HFFc6 (cell line): ENCODE measurements at regions not wholly inside any gene's neighbourhood (a gene's known extent, or its start where the extent isn't known, plus 50 kb on each side); places are given as distances from the start of the nearest gene placed in this dataset.
"Not testable (repeated sequence)": the region's sequence is repeated elsewhere in the genome, so short reads cannot be mapped to it uniquely, and the experiment has no call there.

Experiments used
- DNase-seq: peaks from one replicate; pipeline ENCODE4 v3.0.0-alpha.2; 2018
- H3K27ac Mint-ChIP-seq: 2 replicates; pipeline ENCODE4 v1.8.0; 2020; ENCODE audit warnings: mild to moderate bottlenecking, mixed read lengths
- H3K27me3 Mint-ChIP-seq: 2 replicates; pipeline ENCODE4 v1.8.0; 2021; ENCODE audit warnings: mild to moderate bottlenecking, moderate library complexity, mixed read lengths; ENCODE audit not compliant: insufficient read depth
- H3K36me3 Mint-ChIP-seq: 2 replicates; pipeline ENCODE4 v1.8.0; 2021; ENCODE audit warnings: low read depth, mixed read lengths
- H3K4me1 Mint-ChIP-seq: 2 replicates; pipeline ENCODE4 v1.8.0; 2020; ENCODE audit warnings: low read depth, mixed read lengths
- H3K4me3 Mint-ChIP-seq: 2 replicates; pipeline ENCODE4 v1.8.0; 2020; ENCODE audit warnings: mild to moderate bottlenecking, moderate library complexity, mixed read lengths
- H3K9me3 Mint-ChIP-seq: 2 replicates; pipeline ENCODE4 v1.8.0; 2020; ENCODE audit warnings: mild to moderate bottlenecking, mixed read lengths
- TF ChIP-seq, protein P1 (sequence below): fragments of 200-600 bp; sonication (generic); IDR thresholded peaks from 2 replicates; pipeline ENCODE4 v1.5.0; 2021; ENCODE audit warnings: antibody characterized with exemption, mild to moderate bottlenecking

DNA sequence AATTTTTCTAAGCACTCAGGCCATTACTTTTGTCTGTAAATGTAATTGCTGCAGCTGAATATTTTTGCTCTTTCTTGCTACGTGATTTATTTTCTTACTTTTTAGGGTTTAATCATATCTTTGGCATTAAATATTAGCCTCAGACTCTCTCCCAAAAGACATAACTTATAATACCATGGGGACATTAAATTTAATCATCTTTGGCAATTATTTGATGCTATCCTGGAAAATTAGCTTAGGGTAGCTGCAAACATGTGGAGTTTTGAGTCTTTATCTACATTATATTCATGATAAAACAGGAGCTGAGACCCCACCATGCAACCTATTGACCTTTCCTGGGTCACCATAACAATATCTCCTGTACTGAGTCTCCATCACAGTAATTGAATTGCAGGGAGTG lies 59.1 kb upstream of the EDAR start:
- no peak for DNase-seq
- Mint-ChIP-seq H3K9me3 (no peaks in the 10 kb centered on the region), H3K27me3 (peaks cover 49% of the 10 kb centered on the region), H3K4me3 (no peak overlapping the region), H3K4me1 (no peaks in the 10 kb centered on the region), H3K36me3 (no peaks in the 10 kb centered on the region), H3K27ac (no peak overlapping the region)
- TF ChIP-seq, protein P1, sequence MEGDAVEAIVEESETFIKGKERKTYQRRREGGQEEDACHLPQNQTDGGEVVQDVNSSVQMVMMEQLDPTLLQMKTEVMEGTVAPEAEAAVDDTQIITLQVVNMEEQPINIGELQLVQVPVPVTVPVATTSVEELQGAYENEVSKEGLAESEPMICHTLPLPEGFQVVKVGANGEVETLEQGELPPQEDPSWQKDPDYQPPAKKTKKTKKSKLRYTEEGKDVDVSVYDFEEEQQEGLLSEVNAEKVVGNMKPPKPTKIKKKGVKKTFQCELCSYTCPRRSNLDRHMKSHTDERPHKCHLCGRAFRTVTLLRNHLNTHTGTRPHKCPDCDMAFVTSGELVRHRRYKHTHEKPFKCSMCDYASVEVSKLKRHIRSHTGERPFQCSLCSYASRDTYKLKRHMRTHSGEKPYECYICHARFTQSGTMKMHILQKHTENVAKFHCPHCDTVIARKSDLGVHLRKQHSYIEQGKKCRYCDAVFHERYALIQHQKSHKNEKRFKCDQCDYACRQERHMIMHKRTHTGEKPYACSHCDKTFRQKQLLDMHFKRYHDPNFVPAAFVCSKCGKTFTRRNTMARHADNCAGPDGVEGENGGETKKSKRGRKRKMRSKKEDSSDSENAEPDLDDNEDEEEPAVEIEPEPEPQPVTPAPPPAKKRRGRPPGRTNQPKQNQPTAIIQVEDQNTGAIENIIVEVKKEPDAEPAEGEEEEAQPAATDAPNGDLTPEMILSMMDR: no peak

DNA sequence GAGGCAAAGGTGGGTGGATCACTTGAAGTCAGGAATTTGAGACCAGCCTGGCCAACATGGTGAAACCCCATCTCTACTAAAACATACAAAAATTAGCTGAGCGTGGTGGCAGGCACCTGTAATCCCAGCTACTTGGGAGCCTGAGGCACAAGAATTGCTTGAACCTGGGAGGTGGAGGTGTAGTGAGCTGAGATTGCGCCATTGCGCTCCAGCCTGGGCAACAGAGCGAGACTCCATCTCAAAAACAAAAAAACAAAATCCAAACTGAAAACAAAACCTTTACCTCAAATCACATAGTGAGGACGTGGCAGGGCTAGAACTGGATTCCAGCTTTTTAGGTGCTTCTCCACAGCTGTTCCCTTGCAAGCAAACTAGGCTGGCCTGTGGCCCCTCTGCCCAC lies 58.5 kb upstream of the EDAR start:
- H3K4me1 Mint-ChIP-seq, H3K4me3 Mint-ChIP-seq, H3K9me3 Mint-ChIP-seq, DNase-seq, H3K36me3 Mint-ChIP-seq, H3K27ac Mint-ChIP-seq: not testable (repeated sequence)
- peaks cover 44% of the 10 kb centered on the region for H3K27me3 Mint-ChIP-seq

DNA sequence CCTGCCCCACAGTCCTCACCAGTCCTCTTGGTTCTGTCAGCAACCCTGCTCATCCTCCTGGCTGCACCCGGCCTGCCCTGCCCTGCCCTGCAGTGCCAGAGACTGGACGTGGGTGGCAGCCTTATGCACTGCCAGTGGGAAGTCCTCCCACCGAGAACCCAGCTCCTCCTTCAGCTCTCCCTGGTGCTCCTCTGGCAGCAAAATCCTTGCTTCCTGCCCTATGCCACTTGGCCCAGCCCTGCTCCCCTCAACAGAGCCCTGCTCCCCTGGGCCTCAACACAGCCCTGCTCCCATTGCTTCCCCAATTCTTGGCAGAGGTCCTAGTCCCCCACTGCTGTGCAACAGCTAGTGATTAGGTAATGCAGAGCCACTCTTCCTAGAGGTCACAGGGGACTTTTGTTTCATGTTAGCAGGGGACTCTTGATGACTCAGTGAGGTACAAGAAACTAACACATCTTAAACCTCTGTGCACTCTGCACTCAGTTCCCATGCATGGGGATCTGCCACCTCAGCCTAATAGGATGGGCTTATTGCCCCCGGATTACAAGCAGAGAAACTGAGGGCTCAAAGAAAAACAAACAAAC lies 58.0 kb upstream of the EDAR start:
- TF ChIP-seq, protein P1: no peak; the same call in 1 of the 2 replicates
- Mint-ChIP-seq H3K27me3 (peaks cover 46% of the 10 kb centered on the region), H3K4me3 (no peak overlapping the region), H3K27ac (no peak overlapping the region), H3K36me3 (no peaks in the 10 kb centered on the region), H3K9me3 (no peaks in the 10 kb centered on the region), H3K4me1 (no peaks in the 10 kb centered on the region)
- DNase-seq: no peak

DNA sequence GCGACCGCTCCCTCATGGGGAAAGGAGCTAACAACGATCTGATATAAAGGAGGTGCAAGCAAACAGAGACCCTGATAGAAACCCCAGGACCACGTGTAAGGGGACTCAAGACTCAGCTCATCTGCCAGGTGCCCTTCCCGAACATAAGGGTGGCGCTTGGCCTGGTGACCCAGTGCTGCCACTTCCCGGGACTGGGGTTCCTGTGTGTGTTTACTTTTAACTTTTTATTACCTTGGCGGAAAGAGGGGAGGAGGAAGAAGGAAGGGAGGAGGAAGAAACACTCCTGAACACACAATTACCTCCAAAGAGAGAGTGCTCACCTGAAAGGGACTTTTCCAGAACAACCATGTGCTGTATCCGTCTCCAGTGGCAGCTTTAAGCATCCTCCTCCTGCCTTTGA lies 56.5 kb upstream of the EDAR start:
- no peaks in the 10 kb centered on the region for H3K4me1 Mint-ChIP-seq
- H3K27ac Mint-ChIP-seq: no peak overlapping the region
- H3K9me3 Mint-ChIP-seq: no peaks in the 10 kb centered on the region
- DNase-seq: no peak
- TF ChIP-seq, protein P1: no peak
- H3K27me3 Mint-ChIP-seq: peaks cover 41% of the 10 kb centered on the region
- H3K36me3 Mint-ChIP-seq: no peaks in the 10 kb centered on the region
- no peak overlapping the region for H3K4me3 Mint-ChIP-seq

DNA sequence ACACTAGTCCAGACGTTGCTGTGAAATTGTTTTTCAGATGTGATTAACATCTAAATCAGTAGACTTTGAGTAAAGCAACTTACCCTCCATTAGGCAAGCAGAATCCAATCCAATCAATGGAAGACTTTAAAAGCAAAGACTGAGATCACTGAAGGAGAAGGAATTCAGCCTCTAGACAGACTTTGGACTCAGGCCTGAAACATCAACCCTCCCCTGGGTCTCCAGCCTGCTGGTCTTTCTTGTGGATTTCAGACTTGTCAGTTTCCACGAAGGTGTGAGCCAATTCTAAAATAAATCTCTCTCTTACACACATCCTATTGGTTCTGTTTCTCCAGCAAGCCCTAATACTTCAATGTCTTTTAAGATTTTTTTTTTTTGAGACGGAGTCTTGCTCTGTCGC lies 50.0 kb upstream of the EDAR start:
- H3K27ac Mint-ChIP-seq: no peak overlapping the region

More for the DNA sequence above, 50.0 kb upstream of the EDAR start:
- DNase-seq: no peak
- H3K27me3 Mint-ChIP-seq: peaks cover 26% of the 10 kb centered on the region
- H3K9me3 Mint-ChIP-seq: no peaks in the 10 kb centered on the region
- no peak overlapping the region for H3K4me3 Mint-ChIP-seq
- no peaks in the 10 kb centered on the region for H3K36me3 Mint-ChIP-seq
- no peaks in the 10 kb centered on the region for H3K4me1 Mint-ChIP-seq
- TF ChIP-seq, protein P1: no peak
